HepG2 (cell line): ENCODE measurements at regions not wholly inside any gene's neighbourhood (a gene's known extent, or its start where the extent isn't known, plus 50 kb on each side); places are given as distances from the start of the nearest gene placed in this dataset.

Source experiments
- BHLHE40 ChIP-seq: IDR thresholded peaks from 2 replicates; pipeline ENCODE4 v1.6.1; 2011; ENCODE audit warnings: low read length, improper control_type of control experiment
- CEBPB ChIP-seq: IDR thresholded peaks from 2 replicates; pipeline ENCODE4 v1.6.1; 2011; ENCODE audit warnings: low read depth, low read length, improper control_type of control experiment, borderline replicate concordance
- TP53 ChIP-seq: sonication (generic); formaldehyde crosslinking; conservative IDR thresholded peaks from 2 replicates; pipeline ENCODE4 v1.4.0; 2020; ENCODE audit warnings: missing genetic modification reagents
- ZBTB21 ChIP-seq: sonication (generic); formaldehyde crosslinking; IDR thresholded peaks from 2 replicates; pipeline ENCODE4 v1.4.0; 2020; ENCODE audit warnings: missing genetic modification reagents

- no peak for TF ChIP-seq TP53
- TF ChIP-seq BHLHE40: no peak
- TF ChIP-seq ZBTB21: no peak
- TF ChIP-seq CEBPB: no peak
Measured at GRCh38 chr7:131090188-131090587, 237.5 kb upstream of the MKLN1 start.
